ENCODE measurements at regions not wholly inside any gene's neighbourhood (a gene's known extent, or its start where the extent isn't known, plus 50 kb on each side); places are given as distances from the start of the nearest gene placed in this dataset.

GRCh38 chr4:17367201-17367600 is 144.7 kb downstream of the QDPR start:
- no peak for TF ChIP-seq CTCF (IDR thresholded peaks at IDR 0.05)
- no peak for TF ChIP-seq POLR2A (IDR thresholded peaks at IDR 0.05)
- Histone ChIP-seq H3K9me3 (no peaks in the 10 kb centered on the region), H3K27me3 (no peaks in the 10 kb centered on the region), H3K36me3 (no peaks in the 10 kb centered on the region), H3K27ac (no peak overlapping the region), H3K4me3 (no peak overlapping the region), H3K4me1 (no peaks in the 10 kb centered on the region)
- no peak for DNase-seq
- intact Hi-C loops (cut with DNase I; ENCODE audit: low total_unique reads): no loop called here

GRCh38 chr4:17366496-17366895 is 145.4 kb downstream of the QDPR start:
- Histone ChIP-seq H3K36me3 (no peaks in the 10 kb centered on the region), H3K27ac (no peak overlapping the region), H3K4me1 (no peaks in the 10 kb centered on the region), H3K9me3 (no peaks in the 10 kb centered on the region), H3K27me3 (no peaks in the 10 kb centered on the region), H3K4me3 (no peak overlapping the region)
- intact Hi-C loops (cut with DNase I; ENCODE audit: low total_unique reads): no loop called here
- TF ChIP-seq POLR2A (IDR thresholded peaks at IDR 0.05) (no peak), CTCF (IDR thresholded peaks at IDR 0.05) (no peak)
- DNase-seq: no peak

- Histone ChIP-seq H3K27ac (no peak overlapping the region), H3K36me3 (no peaks in the 10 kb centered on the region), H3K4me3 (no peak overlapping the region), H3K27me3 (no peaks in the 10 kb centered on the region), H3K4me1 (no peaks in the 10 kb centered on the region), H3K9me3 (no peaks in the 10 kb centered on the region)
- no peak for DNase-seq
- no peak for TF ChIP-seq POLR2A (IDR thresholded peaks at IDR 0.05)
- no peak for TF ChIP-seq CTCF (IDR thresholded peaks at IDR 0.05)
- intact Hi-C loops (cut with DNase I; ENCODE audit: low total_unique reads): no loop called here
Observed at GRCh38 chr4:17362430-17362829, 149.5 kb downstream of the QDPR start.

- intact Hi-C loops (cut with DNase I; ENCODE audit: low total_unique reads): loop anchor here (10.0 kb wide), 1 partner anchor 107 kb away; no protein-coding TSS in a partner anchor
Observed at GRCh38 chr4:17358241-17358640, 153.6 kb downstream of the QDPR start.

GRCh38 chr4:17356926-17357325 is 155.0 kb downstream of the QDPR start:
- no peak for DNase-seq
- Histone ChIP-seq H3K4me3 (no peak overlapping the region), H3K27ac (no peak overlapping the region), H3K36me3 (no peaks in the 10 kb centered on the region), H3K9me3 (no peaks in the 10 kb centered on the region), H3K4me1 (no peaks in the 10 kb centered on the region), H3K27me3 (no peaks in the 10 kb centered on the region)
- intact Hi-C loops (cut with DNase I; ENCODE audit: low total_unique reads): loop anchor here (10.0 kb wide), 1 partner anchor 108 kb away; no protein-coding TSS in a partner anchor
- TF ChIP-seq POLR2A (IDR thresholded peaks at IDR 0.05) (no peak), CTCF (IDR thresholded peaks at IDR 0.05) (no peak)

More at GRCh38 chr4:17358241-17358640, 153.6 kb downstream of the QDPR start:
- no peak overlapping the region for H3K27ac ChIP-seq
- DNase-seq: no peak
- no peaks in the 10 kb centered on the region for H3K36me3 ChIP-seq
- H3K4me1 ChIP-seq: no peaks in the 10 kb centered on the region
- no peaks in the 10 kb centered on the region for H3K9me3 ChIP-seq
- H3K27me3 ChIP-seq: no peaks in the 10 kb centered on the region
- no peak for TF ChIP-seq POLR2A (IDR thresholded peaks at IDR 0.05)
- no peak for TF ChIP-seq CTCF (IDR thresholded peaks at IDR 0.05)
- H3K4me3 ChIP-seq: no peak overlapping the region
